Neuronal stem cell (in vitro differentiated cells): ENCODE measurements at regions not wholly inside any gene's neighbourhood (a gene's known extent, or its start where the extent isn't known, plus 50 kb on each side); places are given as distances from the start of the nearest gene placed in this dataset.

ENCODE experiments used
- DNase-seq: peaks from one replicate; pipeline ENCODE4 v3.0.0-alpha.2; 2013; ENCODE audit warnings: low spot score
- H2AFZ ChIP-seq: one replicate; pipeline ENCODE4 v1.6.1; 2013; ENCODE audit warnings: mild to moderate bottlenecking, low read length, inconsistent platforms
- H2AK5ac ChIP-seq: 2 replicates; pipeline ENCODE4 v1.6.1; 2013; ENCODE audit warnings: low read depth, mild to moderate bottlenecking, inconsistent platforms, low read length, moderate library complexity, mixed read lengths
- H2BK120ac ChIP-seq: 2 replicates; pipeline ENCODE4 v1.6.1; 2013; ENCODE audit warnings: low read depth, mild to moderate bottlenecking, inconsistent platforms, low read length, moderate library complexity, mixed read lengths
- H2BK12ac ChIP-seq: one replicate; pipeline ENCODE4 v1.6.1; 2013; ENCODE audit warnings: low read length, inconsistent platforms
- H2BK15ac ChIP-seq: 2 replicates; pipeline ENCODE4 v1.6.1; 2013; ENCODE audit warnings: mild to moderate bottlenecking, low read length, inconsistent platforms, mixed read lengths
- H2BK5ac ChIP-seq: one replicate; pipeline ENCODE4 v1.6.1; 2013; ENCODE audit warnings: inconsistent platforms, mild to moderate bottlenecking, low read length, moderate library complexity
- H3K14ac ChIP-seq: one replicate; pipeline ENCODE4 v1.6.1; 2013; ENCODE audit warnings: low read length, inconsistent platforms
- H3K18ac ChIP-seq: 2 replicates; pipeline ENCODE4 v1.6.1; 2013; ENCODE audit warnings: low read length, inconsistent platforms
- H3K23ac ChIP-seq: 2 replicates; pipeline ENCODE4 v1.6.1; 2013; ENCODE audit warnings: low read depth, mild to moderate bottlenecking, mixed read lengths, low read length, inconsistent platforms; ENCODE audit not compliant: poor library complexity
- H3K27ac ChIP-seq: replicated peaks from 3 replicates; pipeline ENCODE4 v1.5.1; 2013; ENCODE audit warnings: low read length, inconsistent platforms
- H3K27me3 ChIP-seq, 3 experiments: 2 replicates each; pipeline ENCODE4 v1.6.1; 2013; ENCODE audit warnings: low read length in 3 of 3, mild to moderate bottlenecking in 2 of 3, inconsistent platforms in 1 of 3, low read depth in 1 of 3, mixed read lengths in 1 of 3, moderate library complexity in 1 of 3; ENCODE audit not compliant: control insufficient read depth in 3 of 3, insufficient read depth in 3 of 3
- H3K36me3 ChIP-seq, 2 donors: replicated peaks in 1 of 2; 2 replicates each; pipeline ENCODE4 v1.6.1; 2013; ENCODE audit warnings: low read length in 2 of 2; ENCODE audit not compliant: control insufficient read depth in 2 of 2, insufficient read depth in 2 of 2
- H3K4ac ChIP-seq: 2 replicates; pipeline ENCODE4 v1.6.1; 2013; ENCODE audit warnings: inconsistent platforms, mild to moderate bottlenecking, low read length, moderate library complexity
- H3K4me1 ChIP-seq, 2 donors: 1 replicate in 1 of 2; 2 replicates in 1 of 2; pipeline ENCODE4 v1.6.1; 2013; ENCODE audit warnings: low read length in 2 of 2, low read depth in 1 of 2; ENCODE audit not compliant: control insufficient read depth in 2 of 2, insufficient read depth in 1 of 2
- H3K4me2 ChIP-seq: one replicate; pipeline ENCODE4 v1.6.1; 2013; ENCODE audit warnings: mild to moderate bottlenecking, low read length, inconsistent platforms; ENCODE audit not compliant: insufficient read depth, poor library complexity, severe bottlenecking
- H3K4me3 ChIP-seq, 2 donors: 2 replicates each; pipeline ENCODE4 v1.5.1; 2013; ENCODE audit warnings: low read length in 2 of 2, mild to moderate bottlenecking in 2 of 2, inconsistent platforms in 1 of 2, moderate library complexity in 1 of 2
- H3K79me1 ChIP-seq: one replicate; pipeline ENCODE4 v1.6.1; 2013; ENCODE audit warnings: low read depth, mild to moderate bottlenecking, inconsistent platforms, low read length, moderate library complexity
- H3K9ac ChIP-seq: one replicate; pipeline ENCODE4 v1.6.1; 2013; ENCODE audit warnings: mild to moderate bottlenecking, low read depth, low read length, inconsistent platforms; ENCODE audit not compliant: poor library complexity
- H3K9me3 ChIP-seq, 2 donors: replicated peaks in 1 of 2; 2 replicates each; pipeline versions ENCODE3 to v1.6.1; 2013; ENCODE audit warnings: low read length in 2 of 2, mild to moderate bottlenecking in 2 of 2, inconsistent platforms in 1 of 2, low read depth in 1 of 2, mixed read lengths in 1 of 2, moderate library complexity in 1 of 2; ENCODE audit not compliant: control insufficient read depth in 2 of 2, insufficient read depth in 1 of 2
- H4K8ac ChIP-seq: one replicate; pipeline ENCODE4 v1.6.1; 2013; ENCODE audit warnings: low read depth, mild to moderate bottlenecking, inconsistent platforms, low read length, moderate library complexity
- H4K91ac ChIP-seq: one replicate; pipeline ENCODE4 v1.6.1; 2013; ENCODE audit warnings: low read length, low read depth, mild to moderate bottlenecking, inconsistent platforms; ENCODE audit not compliant: poor library complexity
- WGBS, 2 donors: extraction: QIAGEN DNeasy Blood & Tissue Kit; methylation state at CpG; one replicate each; pipeline ENCODE4 v1.1.7; 2013; ENCODE audit warnings: missing lambda C conversion rate in 2 of 2, mixed read lengths in 1 of 2; ENCODE audit not compliant: insufficient read length in 2 of 2, insufficient replicate concordance in 1 of 2; ENCODE audit errors: extremely low coverage in 2 of 2; 5-methylcytosine and 5-hydroxymethylcytosine counted together

GRCh38 chr12:102625819-102626218, 145.5 kb upstream of the IGF1 start:
- Histone ChIP-seq H3K4me2 (no peak overlapping the region), H4K8ac (no peak overlapping the region), H3K4me1 (no peaks in the 10 kb centered on the region), H3K18ac (no peak overlapping the region), H2BK120ac (no peak overlapping the region), H3K27ac (no peak overlapping the region), H2BK12ac (no peak overlapping the region), H2BK15ac (no peak overlapping the region), H4K91ac (no peak overlapping the region), H3K27me3 (no peaks in the 10 kb centered on the region), H2AFZ (no peak overlapping the region), H3K23ac (no peak overlapping the region), H3K9me3 (no peaks in the 10 kb centered on the region), H3K14ac (no peak overlapping the region), H3K4me3 (no peak overlapping the region), H3K79me1 (no peaks in the 10 kb centered on the region), H3K9ac (no peak overlapping the region), H3K36me3 (no peaks in the 10 kb centered on the region), H2AK5ac (no peak overlapping the region), H2BK5ac (no peak overlapping the region), H3K4ac (no peak overlapping the region)
- DNase-seq: no peak
- no CpG with 5 or more reads among the region's 1 CpG for WGBS, 2 donors

GRCh38 chr12:102622618-102623017, 142.3 kb upstream of the IGF1 start:
- H3K4me2 ChIP-seq: no peak overlapping the region
- peaks cover 0 to 3% of the 10 kb centered on the region in 2 donors for H3K4me1 ChIP-seq
- WGBS, 2 donors: no CpG with 5 or more reads among the region's 2 CpGs
- H3K4me3 ChIP-seq: no peak overlapping the region
- no peak overlapping the region for H4K8ac ChIP-seq
- no peak overlapping the region for H2BK5ac ChIP-seq
- no peaks in the 10 kb centered on the region for H3K27me3 ChIP-seq
- no peaks in the 10 kb centered on the region for H3K36me3 ChIP-seq
- no peak overlapping the region for H2AFZ ChIP-seq
- no peak overlapping the region for H3K4ac ChIP-seq
- no peak overlapping the region for H3K23ac ChIP-seq
- peaks cover 0 to 2% of the 10 kb centered on the region in 2 donors for H3K9me3 ChIP-seq
- no peak overlapping the region for H2BK120ac ChIP-seq
- H4K91ac ChIP-seq: no peak overlapping the region
- H3K79me1 ChIP-seq: no peaks in the 10 kb centered on the region
- no peak overlapping the region for H3K9ac ChIP-seq
- no peak overlapping the region for H3K27ac ChIP-seq
- H2BK12ac ChIP-seq: no peak overlapping the region
- no peak overlapping the region for H2BK15ac ChIP-seq
- no peak overlapping the region for H2AK5ac ChIP-seq
- no peak for DNase-seq
- no peak overlapping the region for H3K18ac ChIP-seq
- H3K14ac ChIP-seq: no peak overlapping the region

GRCh38 chr12:102618197-102618877, 138.0 kb upstream of the IGF1 start:
- H3K4me1 ChIP-seq: peaks cover 0 to 3% of the 10 kb centered on the region in 2 donors
- H4K91ac ChIP-seq: no peak overlapping the region
- no peak overlapping the region for H2BK12ac ChIP-seq
- no peak overlapping the region for H4K8ac ChIP-seq
- peaks cover 0 to 2% of the 10 kb centered on the region in 2 donors for H3K9me3 ChIP-seq
- no peak overlapping the region for H2AK5ac ChIP-seq
- no peaks in the 10 kb centered on the region for H3K36me3 ChIP-seq
- H3K14ac ChIP-seq: no peak overlapping the region
- no peak overlapping the region for H3K4ac ChIP-seq
- H3K4me3 ChIP-seq: no peak overlapping the region
- H3K27ac ChIP-seq: no peak overlapping the region
- no peaks in the 10 kb centered on the region for H3K27me3 ChIP-seq
- no peak for DNase-seq
- no peak overlapping the region for H2BK15ac ChIP-seq
- no peak overlapping the region for H2BK5ac ChIP-seq
- H3K9ac ChIP-seq: no peak overlapping the region
- H3K4me2 ChIP-seq: no peak overlapping the region
- no peak overlapping the region for H2AFZ ChIP-seq
- no CpG with 5 or more reads among the region's 5 CpGs for WGBS, 2 donors
- no peak overlapping the region for H3K18ac ChIP-seq
- no peaks in the 10 kb centered on the region for H3K79me1 ChIP-seq
- H2BK120ac ChIP-seq: no peak overlapping the region
- no peak overlapping the region for H3K23ac ChIP-seq

GRCh38 chr12:102616692-102617091, 136.3 kb upstream of the IGF1 start:
- Histone ChIP-seq H3K4me1 (peaks cover 0 to 3% of the 10 kb centered on the region in 2 donors), H3K36me3 (no peaks in the 10 kb centered on the region), H3K9me3 (peaks cover 0 to 2% of the 10 kb centered on the region in 2 donors), H3K27ac (no peak overlapping the region), H3K27me3 (no peaks in the 10 kb centered on the region), H4K8ac (no peak overlapping the region), H3K4me3 (no peak overlapping the region), H3K4me2 (no peak overlapping the region), H3K79me1 (no peaks in the 10 kb centered on the region), H2AK5ac (no peak overlapping the region), H3K4ac (no peak overlapping the region), H2BK120ac (no peak overlapping the region), H3K23ac (no peak overlapping the region), H2BK15ac (no peak overlapping the region), H2BK12ac (no peak overlapping the region), H3K18ac (no peak overlapping the region), H3K9ac (no peak overlapping the region), H2AFZ (no peak overlapping the region), H3K14ac (no peak overlapping the region), H2BK5ac (no peak overlapping the region), H4K91ac (no peak overlapping the region)
- no peak for DNase-seq
- whole genome bisulfite sequencing, 2 donors: no CpG with 5 or more reads among the region's 2 CpGs
